CD14-positive monocyte (primary cell): ENCODE measurements at regions not wholly inside any gene's neighbourhood (a gene's known extent, or its start where the extent isn't known, plus 50 kb on each side); places are given as distances from the start of the nearest gene placed in this dataset.

Source experiments
- DNase-seq, 3 donors: peaks; one replicate each; pipeline ENCODE4 v3.0.0-alpha.2; 2011 to 2022
- H2AFZ ChIP-seq: 2 replicates; pipeline ENCODE4 v1.6.0; 2012; ENCODE audit warnings: mild to moderate bottlenecking, low read depth, low read length, inconsistent platforms; ENCODE audit not compliant: insufficient read depth, poor library complexity, severe bottlenecking
- H3K27ac ChIP-seq, 2 donors: 1 replicate in 1 of 2; 2 replicates in 1 of 2; pipeline ENCODE4 v1.5.1; 2012 to 2013; ENCODE audit warnings: low read length in 2 of 2, control low read depth in 1 of 2, inconsistent platforms in 1 of 2, low read depth in 1 of 2, mild to moderate bottlenecking in 1 of 2
- H3K27me3 ChIP-seq, 2 donors: one replicate each; pipeline versions ENCODE4 v1.6.0 to v1.6.1; 2011 to 2013; ENCODE audit warnings: low read length in 2 of 2; ENCODE audit not compliant: control insufficient read depth in 2 of 2, insufficient read depth in 2 of 2
- H3K36me3 ChIP-seq, 2 donors: replicated peaks in 1 of 2; 1 replicate in 1 of 2; 2 replicates in 1 of 2; pipeline versions ENCODE4 v1.5.1 to v1.6.1; 2012 to 2013; ENCODE audit warnings: low read length in 2 of 2, control low read depth in 1 of 2, inconsistent platforms in 1 of 2, mild to moderate bottlenecking in 1 of 2; ENCODE audit not compliant: insufficient read depth in 2 of 2, control insufficient read depth in 1 of 2
- H3K4me1 ChIP-seq, 2 donors: 1 replicate in 1 of 2; 2 replicates in 1 of 2; pipeline versions ENCODE4 v1.5.1 to v1.6.1; 2012 to 2013; ENCODE audit warnings: low read length in 2 of 2, control low read depth in 1 of 2, inconsistent platforms in 1 of 2, mild to moderate bottlenecking in 1 of 2, moderate library complexity in 1 of 2; ENCODE audit not compliant: insufficient read depth in 2 of 2, control insufficient read depth in 1 of 2
- H3K4me2 ChIP-seq: replicated peaks from 2 replicates; pipeline ENCODE3; 2012; ENCODE audit warnings: low read length, moderate library complexity, mild to moderate bottlenecking; ENCODE audit not compliant: poor library complexity, severe bottlenecking; ENCODE audit errors: extremely low read depth
- H3K4me3 ChIP-seq, 3 experiments: fragments of 200-600 bp in 1 of 3; sonication (generic) in 1 of 3; replicated peaks in 1 of 3; 1 replicate in 2 of 3; 2 replicates in 1 of 3; pipeline ENCODE4 v1.5.1; 2011 to 2013; ENCODE audit warnings: low read length in 3 of 3, mild to moderate bottlenecking in 3 of 3, control low read depth in 2 of 3, low read depth in 2 of 3, inconsistent platforms in 1 of 3, moderate library complexity in 1 of 3
- H3K79me2 ChIP-seq: 2 replicates; pipeline ENCODE4 v1.6.0; 2012; ENCODE audit warnings: mild to moderate bottlenecking, control low read depth, inconsistent platforms, low read length, moderate library complexity; ENCODE audit not compliant: insufficient read depth
- H3K9ac ChIP-seq: 2 replicates; pipeline ENCODE4 v1.6.0; 2017; ENCODE audit warnings: low read length, mild to moderate bottlenecking; ENCODE audit not compliant: insufficient read depth, poor library complexity, severe bottlenecking
- H3K9me3 ChIP-seq, 2 donors: replicated peaks in 1 of 2; 1 replicate in 1 of 2; 2 replicates in 1 of 2; pipeline versions ENCODE4 v1.5.1 to v1.6.1; 2012 to 2013; ENCODE audit warnings: low read length in 2 of 2, control low read depth in 1 of 2; ENCODE audit not compliant: control insufficient read depth in 1 of 2, insufficient read depth in 1 of 2
- H4K20me1 ChIP-seq: 2 replicates; pipeline ENCODE4 v1.6.0; 2012; ENCODE audit warnings: mild to moderate bottlenecking, low read length, control low read depth, moderate library complexity; ENCODE audit not compliant: insufficient read depth
- H3K27ac Mint-ChIP-seq, 7 donors: one replicate each; pipeline ENCODE4 v1.8.0; 2020; ENCODE audit warnings: mild to moderate bottlenecking in 7 of 7, mixed read lengths in 7 of 7, moderate library complexity in 6 of 7, inconsistent platforms in 2 of 7
- H3K27me3 Mint-ChIP-seq, 3 donors: one replicate each; pipeline ENCODE4 v1.8.0; 2021 to 2022; ENCODE audit warnings: low read depth in 3 of 3, mild to moderate bottlenecking in 3 of 3, mixed read lengths in 3 of 3, moderate library complexity in 3 of 3, inconsistent platforms in 1 of 3
- H3K36me3 Mint-ChIP-seq, 2 donors: one replicate each; pipeline ENCODE4 v1.8.0; 2020; ENCODE audit warnings: mixed read lengths in 2 of 2, inconsistent platforms in 1 of 2, mild to moderate bottlenecking in 1 of 2
- H3K4me1 Mint-ChIP-seq: one replicate; pipeline ENCODE4 v1.8.0; 2020; ENCODE audit warnings: mild to moderate bottlenecking, mixed read lengths
- H3K4me3 Mint-ChIP-seq, 2 donors: one replicate each; pipeline ENCODE4 v1.8.0; 2020; ENCODE audit warnings: mild to moderate bottlenecking in 2 of 2, mixed read lengths in 2 of 2, moderate library complexity in 1 of 2
- H3K9me3 Mint-ChIP-seq, 7 donors: one replicate each; pipeline ENCODE4 v1.8.0; 2020 to 2022; ENCODE audit warnings: mixed read lengths in 7 of 7, mild to moderate bottlenecking in 6 of 7, moderate library complexity in 6 of 7, inconsistent platforms in 2 of 7
- CTCF ChIP-seq: fragments of 200-600 bp; IDR thresholded peaks from one replicate; pipeline ENCODE4 v1.8.0; 2022; ENCODE audit warnings: antibody characterized with exemption, mild to moderate bottlenecking
- WGBS: methylation state at CpG from one replicate; pipeline ENCODE4 v1.1.5; 2013; ENCODE audit warnings: missing lambda C conversion rate; ENCODE audit not compliant: insufficient coverage; 5-methylcytosine and 5-hydroxymethylcytosine counted together
- intact Hi-C, 2 donors: fragments of 100-400 bp; cut with micrococcal nuclease; formaldehyde crosslinking; loops; one replicate each; pipeline versions ENCODE4 v1.15.0 to v1.15.1; 2023

GRCh38 chr6:144855375-144855774, 570.2 kb downstream of the UTRN start:
- no peak overlapping the region for H3K4me3 Mint-ChIP-seq
- intact Hi-C loops, result no loop called here
- H3K9me3 ChIP-seq, result peaks cover 0 to 6% of the 10 kb centered on the region in 2 donors
- no peak for DNase-seq
- no peak overlapping the region for H3K27ac ChIP-seq
- peaks cover 4 to 12% (median 6%) of the 10 kb centered on the region in 7 donors for H3K9me3 Mint-ChIP-seq
- H3K4me1 ChIP-seq, result peaks cover 3 to 5% of the 10 kb centered on the region in 2 donors
- no peak overlapping the region for H2AFZ ChIP-seq
- no peaks in the 10 kb centered on the region for H3K27me3 Mint-ChIP-seq
- peak overlapping the region in 2 of 7 donors; percentile 1 to 43 for H3K27ac Mint-ChIP-seq
- H4K20me1 ChIP-seq, result no peaks in the 10 kb centered on the region
- H3K9ac ChIP-seq, result no peak overlapping the region
- peaks cover 23 to 27% of the 10 kb centered on the region in 2 donors for H3K36me3 Mint-ChIP-seq
- H3K36me3 ChIP-seq, result peaks cover 34 to 35% of the 10 kb centered on the region in 2 donors
- no peak overlapping the region for H3K4me3 ChIP-seq
- H3K4me2 ChIP-seq, result no peak overlapping the region
- TF ChIP-seq CTCF, result no peak
- no peaks in the 10 kb centered on the region for H3K27me3 ChIP-seq
- peaks cover 21% of the 10 kb centered on the region for H3K4me1 Mint-ChIP-seq
- no peaks in the 10 kb centered on the region for H3K79me2 ChIP-seq

- Histone ChIP-seq H3K9me3 (peaks cover 0 to 6% of the 10 kb centered on the region in 2 donors), H3K36me3 (peaks cover 28 to 29% of the 10 kb centered on the region in 2 donors), H4K20me1 (no peaks in the 10 kb centered on the region), H3K27ac (no peak overlapping the region), H3K27me3 (no peaks in the 10 kb centered on the region), H3K4me3 (no peak overlapping the region), H3K4me1 (peaks cover 3 to 5% of the 10 kb centered on the region in 2 donors), H3K9ac (no peak overlapping the region), H3K79me2 (no peaks in the 10 kb centered on the region), H2AFZ (no peak overlapping the region), H3K4me2 (no peak overlapping the region)
- intact Hi-C loops, result no loop called here
- Mint-ChIP-seq H3K9me3 (peaks cover 4 to 12% (median 6%) of the 10 kb centered on the region in 7 donors), H3K27me3 (no peaks in the 10 kb centered on the region), H3K4me3 (no peak overlapping the region), H3K36me3 (peaks cover 17 to 21% of the 10 kb centered on the region in 2 donors), H3K4me1 (peaks cover 21% of the 10 kb centered on the region), H3K27ac (peak overlapping the region in 1 of 7 donors; percentile 57)
- no peak for TF ChIP-seq CTCF
- no peak for DNase-seq
- WGBS, result 100% methylated on average over 1 of the region's 2 CpGs
Observed at GRCh38 chr6:144855812-144856531, 570.8 kb downstream of the UTRN start.
